NCI-H2081 treated with DMSO at 0.1 percent for 48 hours (cell line): ENCODE measurements at regions not wholly inside any gene's neighbourhood (a gene's known extent, or its start where the extent isn't known, plus 50 kb on each side); places are given as distances from the start of the nearest gene placed in this dataset.
A peak's percentile ranks its signal among the peaks of the same experiment; 100 is the strongest.
"Not testable (repeated sequence)": the region's sequence is repeated elsewhere in the genome, so short reads cannot be mapped to it uniquely, and the experiment has no call there.

Source experiments
- DNase-seq: peaks from one replicate; lab custom pipeline; 2025; lab: John Stamatoyannopoulos, UW

DNA sequence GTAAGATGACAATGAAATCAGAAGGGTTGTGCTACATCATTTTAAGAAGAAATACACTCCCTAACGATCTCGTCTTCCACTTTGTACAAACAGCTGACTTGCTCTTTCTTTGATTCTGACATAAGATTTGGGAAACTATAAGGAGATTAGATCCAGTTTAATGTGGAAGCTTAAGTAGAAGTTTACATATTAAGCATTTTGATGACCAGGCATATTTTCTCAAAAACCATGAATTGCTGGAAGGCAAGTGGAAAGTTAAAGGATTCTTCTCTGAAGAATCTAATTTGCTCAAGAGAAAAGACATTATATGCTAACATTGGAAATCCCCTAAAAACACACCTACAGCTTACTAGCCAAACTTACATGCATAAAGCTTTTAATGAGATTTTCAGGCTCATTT lies 531.9 kb upstream of the PTPRD start:
- no peak for DNase-seq

DNA sequence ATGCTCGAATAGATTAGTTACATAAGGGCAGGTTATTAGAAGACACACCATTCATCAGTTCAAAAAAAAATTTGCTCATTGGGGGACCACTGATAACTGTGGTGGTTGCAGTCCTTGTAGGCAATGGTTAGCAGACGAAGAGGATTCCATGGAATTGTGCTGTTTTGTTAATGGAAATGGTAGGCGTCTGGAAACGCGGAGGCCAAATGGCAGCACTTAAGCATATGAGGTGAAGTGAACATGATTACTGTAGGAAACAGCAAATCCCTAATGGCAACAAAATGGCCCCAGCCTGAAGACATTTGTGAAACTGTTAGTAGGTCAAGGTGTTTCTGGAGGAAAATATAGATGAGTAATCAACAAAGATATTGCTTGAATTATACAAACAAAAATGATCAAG lies 535.4 kb upstream of the PTPRD start:
- no peak for DNase-seq

DNA sequence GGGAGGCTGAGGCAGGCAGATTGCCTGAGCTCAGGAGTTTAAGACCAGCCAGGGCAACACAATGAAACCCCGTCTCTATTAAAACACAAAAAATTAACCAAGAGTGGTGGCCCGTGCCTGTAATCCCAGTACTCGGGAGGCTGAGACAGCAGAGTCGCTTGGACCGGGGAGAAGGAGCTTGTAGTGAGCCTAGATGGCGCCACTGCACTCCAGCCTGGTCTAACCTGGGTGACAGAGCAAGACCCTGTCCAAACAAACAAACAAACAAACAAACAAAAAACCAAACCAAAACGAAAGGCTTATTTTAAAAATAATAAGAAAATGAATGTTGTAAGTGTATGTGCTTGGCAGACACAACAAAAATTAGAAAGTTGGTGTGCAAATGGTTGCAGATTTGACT lies 536.3 kb upstream of the PTPRD start:
- no peak for DNase-seq

DNA sequence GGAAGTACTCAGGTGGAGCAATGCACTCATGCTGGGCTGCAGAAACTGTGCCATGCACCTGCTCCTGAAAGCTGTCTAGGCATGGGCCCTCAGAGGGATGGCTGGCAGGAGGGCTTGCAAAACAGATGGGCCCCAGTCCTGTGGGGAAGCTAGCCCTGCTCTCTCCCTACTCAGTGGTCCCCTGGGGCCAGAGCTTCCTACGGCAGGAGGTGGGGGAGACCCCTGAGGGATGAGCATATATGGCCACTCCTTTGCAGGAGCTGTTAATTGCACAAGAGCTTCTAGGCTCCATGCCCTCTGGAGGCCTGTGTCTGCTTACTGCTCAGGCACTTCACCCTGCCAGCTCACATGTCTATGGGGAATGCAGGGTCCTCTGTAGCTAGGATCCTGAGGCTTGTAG lies 545.3 kb upstream of the PTPRD start:
- DNase-seq, result no peak

DNA sequence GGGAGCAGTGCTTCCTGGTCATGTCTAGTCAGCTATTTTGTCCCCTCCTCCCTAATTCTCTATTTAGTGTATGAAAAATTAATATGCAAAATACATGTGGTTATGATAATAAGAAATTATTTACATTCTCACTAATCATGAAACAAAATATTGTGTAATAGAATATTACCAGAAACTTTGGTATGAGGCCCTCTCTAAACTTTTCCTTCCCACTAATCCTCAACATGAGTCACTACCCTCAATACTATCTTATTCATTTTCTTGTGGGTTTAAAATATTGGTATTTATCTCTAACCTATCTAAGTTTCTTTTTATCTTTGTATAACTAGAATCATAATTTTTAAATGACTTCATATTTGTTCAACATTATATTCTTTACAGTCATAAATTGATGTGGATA lies 545.9 kb upstream of the PTPRD start:
- DNase-seq, result no peak

DNA sequence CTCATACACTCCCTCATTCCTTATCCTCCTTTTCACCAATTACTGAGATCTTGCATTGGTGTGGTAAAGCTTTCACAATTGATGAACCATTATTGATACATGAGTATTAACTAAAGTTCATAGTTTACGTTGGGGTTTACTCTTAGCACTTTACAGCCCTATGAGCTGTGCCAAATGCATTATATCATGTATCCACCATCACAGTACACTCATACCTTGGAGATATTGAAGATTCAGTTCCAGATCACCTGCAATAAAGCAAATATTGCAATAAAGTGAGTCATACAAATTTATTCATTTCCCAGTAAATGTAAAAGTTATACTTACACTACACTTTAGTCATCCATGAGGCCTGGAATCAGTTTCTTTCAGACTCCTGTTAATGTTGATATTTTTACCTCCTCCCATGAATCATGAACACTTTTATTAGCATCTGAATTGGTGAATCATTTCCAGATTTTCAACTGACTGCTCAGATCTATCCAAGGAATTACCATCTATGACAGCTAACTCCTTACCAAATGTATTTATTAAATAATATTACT lies 546.6 kb upstream of the PTPRD start:
- DNase-seq, result no peak

DNA sequence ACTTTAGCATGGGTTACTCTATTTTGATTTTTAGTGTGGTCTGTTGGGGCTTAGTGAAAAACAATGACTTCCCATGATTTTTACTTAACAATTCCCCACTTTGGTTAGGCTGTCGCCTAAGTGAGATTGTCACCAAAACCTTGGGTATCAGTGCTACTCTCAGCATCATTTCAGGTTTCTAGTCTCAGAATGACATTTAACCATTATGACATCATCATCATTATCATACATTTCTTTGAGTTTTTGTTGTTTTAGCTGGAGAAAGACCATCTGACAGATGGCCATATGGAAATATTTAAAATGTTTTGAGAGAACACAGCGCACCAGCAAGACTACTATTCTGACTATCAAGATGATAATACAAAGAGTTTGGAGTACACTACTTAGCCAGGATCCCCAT lies 551.0 kb upstream of the PTPRD start:
- DNase-seq, result no peak

DNA sequence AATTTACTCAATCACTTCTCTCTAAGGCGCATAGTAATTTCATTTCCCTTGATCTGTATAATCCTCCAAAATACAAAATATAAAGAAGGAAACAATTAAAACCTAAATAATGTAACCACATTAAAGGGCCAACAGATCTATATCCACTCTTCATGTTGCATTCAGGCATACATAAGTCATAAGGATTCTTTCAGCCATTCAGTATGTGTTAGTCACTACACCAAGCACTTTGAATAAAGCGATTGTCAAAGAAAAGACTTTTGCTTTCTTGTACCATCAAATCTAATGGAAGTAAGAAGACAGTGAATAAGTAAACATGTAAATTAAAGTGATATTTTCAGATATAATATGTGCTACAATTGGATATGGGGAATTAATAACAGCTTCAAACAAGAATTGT lies 569.2 kb upstream of the PTPRD start:
- no peak for DNase-seq

DNA sequence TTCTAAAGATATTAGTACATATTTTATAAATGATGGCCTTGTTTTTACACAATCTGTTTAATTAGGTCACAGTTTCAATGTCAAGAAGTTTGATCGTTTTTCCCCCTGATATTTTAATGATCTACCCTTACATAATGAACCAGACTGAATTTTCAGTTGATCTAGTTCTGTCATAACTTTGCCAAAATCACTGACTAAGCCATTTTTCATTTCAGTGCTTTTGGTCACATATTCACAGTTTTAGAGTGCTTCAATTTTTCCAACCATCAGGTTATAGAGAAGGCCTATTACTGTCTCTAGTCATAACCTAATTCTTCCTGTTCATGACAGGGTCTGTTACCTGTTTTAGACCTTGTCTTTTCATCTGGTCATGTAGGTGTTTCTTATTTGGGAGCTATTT lies 577.9 kb upstream of the PTPRD start:
- no peak for DNase-seq

DNA sequence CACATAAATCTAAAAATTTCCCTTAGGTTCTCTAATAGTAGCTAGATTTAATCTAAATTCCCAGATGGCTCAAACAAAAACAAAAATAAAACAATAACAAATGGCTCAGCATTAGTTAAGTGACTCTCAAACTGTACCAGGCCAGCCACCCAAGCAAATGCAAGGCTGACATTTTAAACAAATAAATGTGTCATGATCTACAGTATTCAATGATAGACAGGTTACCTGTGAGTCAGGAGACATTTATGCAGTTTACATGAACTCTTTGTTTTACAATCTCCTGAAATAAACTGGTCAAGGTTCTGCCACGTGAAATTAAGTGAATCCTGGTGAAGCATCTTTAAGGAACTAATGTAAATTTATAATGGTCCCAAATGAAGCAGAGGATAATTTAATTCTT lies 580.2 kb upstream of the PTPRD start:
- no peak for DNase-seq

DNA sequence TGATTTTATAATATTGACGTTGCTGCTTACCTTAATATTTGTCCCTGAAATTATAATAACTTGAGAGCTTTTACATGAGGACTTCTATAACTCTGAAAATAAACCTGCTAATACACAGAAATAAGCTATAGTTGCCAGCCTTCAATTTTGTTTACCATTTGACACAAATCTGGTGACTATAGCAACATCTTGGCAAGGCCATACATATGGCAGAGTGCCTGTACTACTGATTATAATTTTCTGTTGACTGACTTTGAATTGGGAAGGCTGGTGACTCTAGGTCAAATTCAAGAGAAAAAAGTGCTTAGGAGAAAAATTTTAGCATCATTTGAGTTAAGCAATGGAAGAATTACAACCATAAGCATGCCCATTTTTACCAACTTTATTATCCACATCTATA lies 581.4 kb upstream of the PTPRD start:
- peak; percentile 92 for DNase-seq

DNA sequence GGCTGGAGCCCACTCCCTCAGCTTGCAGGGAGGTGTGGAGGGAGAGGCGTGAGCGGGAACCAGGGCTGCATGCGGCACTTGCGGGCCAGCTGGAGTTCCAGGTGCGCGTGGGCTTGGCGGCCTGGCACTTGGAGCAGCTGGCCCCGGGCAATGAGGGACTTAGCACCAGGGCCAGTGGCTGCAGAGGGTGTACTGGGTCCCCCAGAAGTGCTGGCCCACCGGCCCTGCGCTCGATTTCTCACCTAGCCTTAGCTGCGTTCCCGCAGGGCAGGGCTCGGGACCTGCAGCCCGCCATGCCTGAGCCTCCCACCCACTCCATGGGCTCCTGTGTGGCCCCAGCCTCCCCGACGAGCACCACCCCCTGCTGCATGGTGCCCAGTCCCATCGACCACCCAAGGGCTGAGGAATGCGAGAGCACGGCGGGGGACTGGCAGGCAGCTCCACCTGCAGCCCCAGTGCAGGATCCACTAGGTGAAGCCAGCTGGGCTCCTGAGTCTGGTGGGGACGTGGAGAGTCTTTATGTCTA lies 584.1 kb upstream of the PTPRD start:
- not testable (repeated sequence) for DNase-seq

DNA sequence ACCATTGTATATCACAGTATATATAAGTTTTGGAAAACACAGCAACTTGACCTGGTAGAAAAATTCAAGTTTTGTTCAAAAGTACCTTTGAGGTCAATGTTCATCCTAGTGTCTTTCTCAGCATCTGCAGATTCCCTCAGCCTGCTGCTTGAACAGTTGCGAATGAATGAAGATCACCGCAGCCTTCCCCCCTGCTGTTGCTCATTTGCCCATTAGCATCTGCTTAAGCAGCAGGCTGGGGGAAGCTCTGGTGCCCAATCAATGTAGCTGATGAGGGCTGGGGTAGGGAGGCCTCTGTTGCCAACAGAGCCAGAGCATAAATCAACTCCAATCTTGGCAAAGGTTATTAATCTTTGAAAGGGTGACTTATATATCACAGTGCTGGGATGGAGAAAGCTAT lies 586.5 kb upstream of the PTPRD start:
- no peak for DNase-seq

DNA sequence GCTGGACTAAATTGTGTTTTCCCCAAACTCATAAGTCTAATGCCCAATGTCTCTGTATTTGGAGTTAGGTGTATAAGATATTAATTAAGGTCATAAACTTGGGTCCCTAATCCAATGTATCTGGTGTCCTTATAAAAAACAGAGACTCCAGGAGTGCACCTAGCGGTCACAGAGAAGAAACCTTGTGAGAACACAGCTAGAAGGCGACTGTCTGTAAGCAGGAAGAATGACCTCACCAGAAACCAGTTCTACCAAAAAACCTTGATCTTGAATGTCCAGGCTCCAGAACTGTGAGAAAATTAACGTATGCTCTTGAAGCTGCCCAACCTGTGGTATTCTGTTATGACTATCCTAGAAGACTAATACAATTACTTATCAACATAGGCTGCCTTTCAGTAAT lies 591.7 kb upstream of the PTPRD start:
- DNase-seq, result no peak

DNA sequence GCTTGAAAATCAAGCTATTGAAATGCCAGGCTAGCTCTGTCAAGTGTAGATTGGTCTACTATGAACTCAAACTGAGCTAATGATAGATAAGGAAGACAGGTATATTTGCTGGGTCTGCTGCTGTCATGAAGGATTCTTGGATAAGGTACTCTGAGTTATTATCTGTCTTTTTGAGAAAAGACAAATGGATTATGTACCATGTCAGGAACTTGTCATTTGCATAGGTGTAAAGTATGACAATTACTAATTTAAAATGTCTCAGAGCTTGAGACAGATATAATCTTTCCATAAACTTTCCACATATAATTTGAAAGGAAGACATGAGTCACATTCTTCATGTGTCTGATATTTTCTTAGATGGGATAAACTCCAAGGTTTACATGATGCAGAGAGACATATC lies 594.1 kb upstream of the PTPRD start:
- DNase-seq, result no peak

DNA sequence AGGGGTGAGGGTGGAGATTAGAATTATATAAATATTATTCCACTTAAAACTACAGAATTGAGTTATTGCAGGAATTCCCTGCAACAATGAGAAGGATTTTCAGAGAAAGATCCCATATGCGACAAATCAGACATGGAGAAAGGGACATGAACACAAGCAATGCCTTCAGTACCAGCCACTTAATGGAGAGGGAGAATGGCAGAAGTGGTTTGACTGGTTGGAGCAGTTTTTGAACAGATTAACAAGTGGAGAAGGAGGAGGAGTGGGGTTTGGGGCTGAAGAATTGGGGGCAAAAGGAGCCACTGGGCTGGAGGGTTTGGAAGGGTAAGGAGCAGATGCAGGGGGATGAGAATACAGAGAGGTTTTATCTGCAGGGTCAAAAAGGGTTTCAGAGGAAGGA lies 620.9 kb upstream of the PTPRD start:
- DNase-seq, result no peak

DNA sequence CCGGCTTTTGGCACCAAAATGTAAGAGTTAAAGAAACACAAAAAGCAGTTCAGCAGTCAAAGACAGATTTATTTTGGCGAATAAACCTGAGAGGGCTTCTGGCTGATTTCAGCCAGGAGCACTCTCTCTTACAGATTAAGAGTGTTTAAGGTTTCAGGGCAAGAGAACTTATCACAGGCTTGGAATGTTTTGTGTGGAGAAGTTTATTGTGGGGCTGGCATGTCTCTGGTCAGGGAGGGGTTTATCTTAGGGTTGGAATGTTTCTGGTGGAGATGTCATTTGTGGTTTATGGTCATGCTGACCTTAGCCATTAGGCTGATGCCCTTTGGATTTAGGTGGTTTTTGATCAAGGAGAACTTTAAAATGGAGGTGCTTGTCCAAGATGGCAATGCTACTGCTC lies 622.3 kb upstream of the PTPRD start:
- no peak for DNase-seq

DNA sequence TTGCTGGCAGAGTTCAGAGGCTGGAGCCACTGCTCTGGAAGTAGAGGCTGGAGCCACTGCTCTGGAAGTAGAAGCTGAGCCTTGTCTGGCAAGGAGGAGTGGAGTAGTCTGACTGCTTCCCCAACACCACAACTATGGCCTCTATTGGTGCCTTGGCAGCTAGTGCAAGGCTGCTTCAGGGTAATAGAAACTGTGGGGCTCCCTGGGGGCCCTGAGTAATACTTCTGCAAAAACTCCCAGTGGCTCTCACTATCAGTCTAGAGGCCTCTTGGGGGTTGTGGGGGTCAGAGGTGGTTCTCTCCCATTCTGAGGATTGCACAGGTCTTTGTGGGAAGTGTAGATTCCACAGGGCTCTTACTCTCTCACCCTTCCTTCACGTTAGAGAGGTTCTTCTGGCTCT lies 629.0 kb upstream of the PTPRD start:
- DNase-seq, result no peak

DNA sequence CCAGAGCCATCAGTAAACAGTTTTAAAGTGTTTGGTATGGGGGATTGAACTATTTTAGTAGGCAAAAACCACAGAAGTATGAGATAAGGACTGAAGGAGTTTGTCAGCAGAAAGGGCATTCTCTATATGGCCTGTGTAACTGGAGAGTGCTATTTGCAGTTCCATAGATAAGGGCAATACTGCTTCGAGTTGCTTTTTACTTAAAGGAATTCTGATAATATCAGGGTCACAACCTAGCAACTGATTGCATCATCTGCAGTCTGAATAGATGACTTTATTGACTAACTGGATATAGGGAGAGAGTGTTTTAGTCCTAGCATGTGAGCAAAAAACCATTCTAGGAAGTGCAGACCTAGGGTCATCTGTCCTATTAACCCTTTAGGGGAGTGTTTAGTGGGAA lies 645.2 kb upstream of the PTPRD start:
- no peak for DNase-seq

DNA sequence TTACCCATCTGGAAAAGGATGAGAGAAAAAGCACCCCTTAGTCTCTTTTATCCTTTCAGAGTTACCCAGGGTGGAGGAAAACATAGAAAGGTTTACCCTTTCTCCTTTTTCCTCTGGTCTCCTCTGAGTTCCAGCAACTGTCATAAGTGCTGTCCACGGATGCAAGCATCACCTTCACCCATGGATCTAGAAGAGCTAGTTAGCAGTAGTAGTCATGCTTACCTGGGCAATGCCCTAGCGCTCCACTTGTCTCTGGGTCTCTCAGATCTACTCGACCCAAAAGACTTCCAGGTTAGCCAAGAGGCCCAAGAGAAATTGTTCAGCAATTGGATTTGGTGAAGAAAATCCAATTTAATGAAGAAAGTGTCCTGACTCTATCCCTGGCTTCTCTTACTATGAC lies 656.2 kb upstream of the PTPRD start:
- no peak for DNase-seq

DNA sequence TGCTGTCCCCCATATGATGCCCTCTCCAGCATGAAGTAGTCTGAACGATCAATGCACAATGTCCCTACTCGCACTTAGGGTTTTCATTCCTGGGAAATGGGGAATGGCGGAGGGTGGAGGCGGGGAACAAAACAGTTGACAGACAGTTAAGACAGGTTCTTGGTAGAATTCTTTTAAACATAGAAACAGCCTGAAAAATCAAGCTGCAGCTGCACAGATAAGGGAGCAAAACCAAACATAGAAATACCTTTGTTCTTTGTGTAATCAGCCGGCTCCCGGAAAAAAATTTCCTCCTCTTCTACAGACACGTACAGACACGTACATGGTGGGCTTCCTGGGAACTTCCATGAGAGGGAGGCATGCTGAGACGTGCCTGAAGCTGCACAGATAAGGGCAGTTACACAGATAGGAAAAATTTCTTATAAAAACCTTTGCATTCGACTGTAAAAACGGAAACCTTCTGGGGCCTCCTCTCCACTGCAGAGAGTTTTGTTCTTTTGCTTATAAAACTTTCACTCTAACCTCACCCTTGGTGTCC lies 662.4 kb upstream of the PTPRD start:
- DNase-seq, result no peak

DNA sequence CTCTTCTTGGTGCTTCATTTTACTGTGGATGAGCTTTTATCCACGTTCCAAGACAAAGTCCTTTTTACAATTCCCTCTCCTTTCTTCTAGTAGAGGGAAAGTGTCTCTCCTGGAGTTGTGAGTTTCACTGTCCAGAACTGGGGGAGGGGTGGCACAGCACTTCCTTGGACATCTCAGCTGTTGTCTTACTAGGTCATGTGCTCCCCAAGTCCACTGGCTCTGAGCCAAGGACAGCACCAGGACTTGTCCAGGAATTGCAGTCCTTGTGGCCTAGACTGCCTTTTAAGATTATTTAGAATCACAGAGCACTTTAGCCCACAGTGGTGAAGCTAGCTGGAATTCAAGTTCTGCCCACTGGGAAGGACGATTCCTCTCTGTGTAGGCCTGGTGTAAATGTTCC lies 700.2 kb upstream of the PTPRD start:
- no peak for DNase-seq

DNA sequence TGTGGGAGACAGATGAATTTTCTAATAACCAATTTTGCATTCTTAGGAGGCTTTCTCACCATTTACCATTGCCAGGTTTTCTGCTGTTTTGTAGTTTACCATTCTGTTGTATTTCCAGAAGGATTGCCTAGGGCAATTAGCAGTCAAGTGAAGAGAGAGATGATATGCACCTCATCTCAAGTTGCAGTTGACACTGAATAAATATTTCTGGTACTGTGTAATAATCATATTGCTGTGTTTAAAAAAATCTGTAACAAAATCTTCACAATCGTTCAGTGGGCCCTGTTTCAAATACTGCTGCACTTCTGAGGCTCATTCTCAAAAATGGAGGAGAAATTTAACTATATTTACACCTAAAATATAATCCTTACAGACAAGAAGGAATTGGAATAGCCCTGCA lies 706.1 kb upstream of the PTPRD start:
- DNase-seq, result no peak

DNA sequence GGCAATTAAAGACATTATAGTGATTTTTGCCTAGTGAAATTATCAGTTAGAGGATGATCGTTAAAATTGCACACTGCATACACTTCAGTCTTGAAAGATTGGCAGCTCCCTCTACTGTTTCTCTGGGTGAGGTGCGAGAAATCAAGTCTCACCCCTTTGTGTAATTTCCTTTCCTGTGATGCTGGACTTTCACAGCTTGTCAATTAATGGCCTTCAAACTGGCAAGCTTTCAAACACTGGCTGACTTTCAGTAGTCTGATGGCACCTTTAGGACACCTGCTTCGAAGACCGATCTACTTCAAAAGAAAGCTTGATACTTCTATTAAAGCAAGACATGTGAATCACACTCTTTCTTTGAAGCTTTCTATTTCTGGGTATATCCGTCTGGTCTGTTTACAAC lies 706.7 kb upstream of the PTPRD start:
- peak; percentile 61 for DNase-seq

DNA sequence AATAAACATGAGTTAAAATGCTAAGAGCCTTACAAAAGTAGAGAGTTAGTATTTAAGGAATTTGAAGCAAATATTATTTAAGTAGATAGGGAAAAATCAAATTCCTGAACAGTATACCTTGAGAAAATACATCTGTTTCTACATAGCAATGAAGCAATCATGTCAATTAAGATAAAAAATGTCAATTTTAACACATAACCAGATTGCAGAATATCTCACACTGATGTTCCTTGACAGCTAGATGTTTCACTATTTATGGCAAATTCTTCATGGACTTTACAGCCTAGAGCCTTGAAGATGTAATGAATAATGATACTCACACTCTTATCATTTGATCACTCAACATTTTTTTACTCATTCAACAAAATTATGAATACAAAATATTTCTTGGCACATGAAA lies 708.2 kb upstream of the PTPRD start:
- no peak for DNase-seq
